A673 (cell line): ENCODE measurements at regions not wholly inside any gene's neighbourhood (a gene's known extent, or its start where the extent isn't known, plus 50 kb on each side); places are given as distances from the start of the nearest gene placed in this dataset.

ENCODE experiments used
- BruUV-seq: library from RNA; stranded (reverse); fragments of 400-500 nt; replicated peaks from 2 replicates; lab custom pipeline; 2021; lab: Mats Ljungman, UMichigan
- CTCF ChIA-PET: fragments of 300-600 bp; sonication (Branson Sonifier 250); formaldehyde crosslinking; loops from one replicate; lab custom pipeline; 2022; ENCODE audit warnings: antibody characterized with exemption; lab: Charles Lee
- POLR2A ChIA-PET: fragments of 300-600 bp; sonication (Branson Sonifier 250); formaldehyde crosslinking; loops from one replicate; lab custom pipeline; 2022; ENCODE audit warnings: antibody characterized with exemption; ENCODE audit not compliant: low non-redundant PET; lab: Charles Lee
- DNase-seq: peaks from one replicate; pipeline ENCODE4 v3.0.0-alpha.2; 2015; ENCODE audit warnings: low spot score
- H3K27ac ChIP-seq: fragments of 200-600 bp; sonication (generic); 2 replicates; pipeline ENCODE4 v1.5.1; 2016; ENCODE audit warnings: mixed run types, low read depth, mild to moderate bottlenecking, mixed read lengths, antibody characterized with exemption, low read length; ENCODE audit not compliant: poor library complexity, severe bottlenecking
- H3K27me3 ChIP-seq: fragments of 200-600 bp; sonication (generic); replicated peaks from 2 replicates; pipeline ENCODE4 v1.6.1; 2017; ENCODE audit warnings: mixed run types, low read depth, mild to moderate bottlenecking, mixed read lengths, antibody characterized with exemption, low read length; ENCODE audit not compliant: insufficient read depth, poor library complexity
- H3K36me3 ChIP-seq: fragments of 200-600 bp; sonication (generic); 2 replicates; pipeline ENCODE4 v1.6.1; 2016; ENCODE audit warnings: mixed run types, mild to moderate bottlenecking, mixed read lengths, antibody characterized with exemption, low read length; ENCODE audit not compliant: insufficient read depth, poor library complexity, severe bottlenecking
- H3K4me1 ChIP-seq: fragments of 200-600 bp; sonication (generic); 2 replicates; pipeline ENCODE4 v1.6.1; 2017; ENCODE audit warnings: mixed run types, mild to moderate bottlenecking, mixed read lengths, antibody characterized with exemption, low read length; ENCODE audit not compliant: insufficient read depth, poor library complexity, severe bottlenecking
- H3K4me3 ChIP-seq: fragments of 200-600 bp; sonication (generic); 2 replicates; pipeline ENCODE4 v1.5.1; 2016; ENCODE audit warnings: low read depth, mixed run types, mild to moderate bottlenecking, mixed read lengths, low read length; ENCODE audit not compliant: poor library complexity, severe bottlenecking
- H3K9me3 ChIP-seq: fragments of 200-600 bp; sonication (generic); 2 replicates; pipeline ENCODE4 v1.6.1; 2016; ENCODE audit warnings: mixed run types, low read depth, mild to moderate bottlenecking, mixed read lengths, antibody characterized with exemption, low read length; ENCODE audit not compliant: poor library complexity, severe bottlenecking
- CTCF ChIP-seq: fragments of 300-800, 200-600 bp; sonication (generic); conservative IDR thresholded peaks from 2 replicates; pipeline ENCODE4 v1.5.1; 2017; ENCODE audit warnings: low read depth, mild to moderate bottlenecking, antibody characterized with exemption, low read length, moderate library complexity, mixed read lengths
- EZH2 ChIP-seq: fragments of 200-600 bp; sonication (generic); IDR thresholded peaks from 2 replicates; pipeline ENCODE4 v1.6.1; 2017; ENCODE audit warnings: borderline replicate concordance, low read depth, mild to moderate bottlenecking, mixed read lengths, antibody characterized with exemption, low read length; ENCODE audit not compliant: poor library complexity, severe bottlenecking
- intact Hi-C: fragments of 100-400 bp; cut with micrococcal nuclease; formaldehyde crosslinking; loops from one replicate; pipeline ENCODE4 v1.10.0; 2022; ENCODE audit not compliant: unreplicated experiment

- no peaks in the 10 kb centered on the region for H3K27me3 ChIP-seq
- no peaks in the 10 kb centered on the region for H3K9me3 ChIP-seq
- CTCF ChIA-PET, result no interaction called here
- TF ChIP-seq EZH2, result no peak
- TF ChIP-seq CTCF, result no peak
- POLR2A ChIA-PET, result no interaction called here
- no TSS peak for BruUV-seq
- intact Hi-C loops, result no loop called here
- no peak for DNase-seq
- H3K4me3 ChIP-seq, result no peak overlapping the region
- H3K4me1 ChIP-seq, result peaks cover 29% of the 10 kb centered on the region
- no peak overlapping the region for H3K27ac ChIP-seq
- no peaks in the 10 kb centered on the region for H3K36me3 ChIP-seq
These were observed 257.7 kb upstream of the AGAP1 start for GRCh38 chr2:235235977-235236767.

GRCh38 chr2:235238537-235238936 lies 255.3 kb upstream of the AGAP1 start:
- H3K36me3 ChIP-seq, result no peaks in the 10 kb centered on the region
- H3K27me3 ChIP-seq, result no peaks in the 10 kb centered on the region
- CTCF ChIA-PET, result interaction anchor here (0.9 kb wide), 1 partner anchor 355 kb away, joined by 6 read pairs; no protein-coding TSS in a partner anchor
- no peak overlapping the region for H3K27ac ChIP-seq
- H3K9me3 ChIP-seq, result no peaks in the 10 kb centered on the region
- peak; percentile 91 for DNase-seq
- H3K4me3 ChIP-seq, result no peak overlapping the region
- intact Hi-C loops, result no loop called here
- TF ChIP-seq EZH2, result no peak
- TF ChIP-seq CTCF, result no peak
- POLR2A ChIA-PET, result no interaction called here
- no TSS peak for BruUV-seq
- peaks cover 14% of the 10 kb centered on the region for H3K4me1 ChIP-seq

- intact Hi-C loops, result no loop called here
- Histone ChIP-seq H3K27me3 (no peaks in the 10 kb centered on the region), H3K4me1 (peaks cover 14% of the 10 kb centered on the region), H3K36me3 (no peaks in the 10 kb centered on the region), H3K4me3 (no peak overlapping the region), H3K27ac (no peak overlapping the region), H3K9me3 (no peaks in the 10 kb centered on the region)
- CTCF ChIA-PET, result no interaction called here
- no TSS peak for BruUV-seq
- TF ChIP-seq CTCF, result no peak
- TF ChIP-seq EZH2, result no peak
- no peak for DNase-seq
- POLR2A ChIA-PET, result no interaction called here
These were observed 253.3 kb upstream of the AGAP1 start for GRCh38 chr2:235240574-235240973.
